Astrocyte of the spinal cord (primary cell): ENCODE measurements at regions not wholly inside any gene's neighbourhood (a gene's known extent, or its start where the extent isn't known, plus 50 kb on each side); places are given as distances from the start of the nearest gene placed in this dataset.
"Not testable (repeated sequence)": the region's sequence is repeated elsewhere in the genome, so short reads cannot be mapped to it uniquely, and the experiment has no call there.

Experiments
- DNase-seq: peaks from one replicate; pipeline ENCODE4 v3.0.0; 2011; ENCODE audit warnings: low read depth, low spot score
- H3K4me3 ChIP-seq: 2 replicates; pipeline ENCODE4 v1.5.1; 2011; ENCODE audit warnings: low read depth, mild to moderate bottlenecking, low read length, moderate library complexity
- in situ Hi-C: cut with HindIII; loops from 2 replicates; pipeline ENCODE4 v1.10.0; 2017; ENCODE audit warnings: low sequenced_read_pairs
- TF ChIP-seq, protein P1 (sequence below): IDR thresholded peaks from 2 replicates; pipeline ENCODE4 v1.5.1; 2012; ENCODE audit warnings: low read depth, mild to moderate bottlenecking, low read length, inconsistent platforms

DNA sequence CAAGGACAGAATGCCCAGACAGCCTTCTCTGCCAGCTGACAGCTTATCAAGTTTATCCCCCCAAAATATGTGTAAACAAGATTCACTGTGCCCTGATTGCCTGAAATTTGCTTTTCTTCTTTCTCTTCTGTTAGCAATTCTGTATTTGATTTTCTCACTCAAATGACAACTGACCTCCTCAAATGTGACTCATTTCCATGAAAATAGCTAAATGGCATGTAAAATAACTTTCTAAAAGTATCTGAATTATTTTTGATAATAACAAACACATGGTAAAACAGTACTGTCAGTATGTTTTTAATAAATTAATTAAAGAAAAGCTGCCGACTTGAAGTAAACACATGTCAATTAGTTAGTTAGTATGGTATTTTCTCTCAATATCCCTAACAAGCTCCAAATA lies 202.3 kb upstream of the STAC start:
- no peak for DNase-seq
- TF ChIP-seq, protein P1, sequence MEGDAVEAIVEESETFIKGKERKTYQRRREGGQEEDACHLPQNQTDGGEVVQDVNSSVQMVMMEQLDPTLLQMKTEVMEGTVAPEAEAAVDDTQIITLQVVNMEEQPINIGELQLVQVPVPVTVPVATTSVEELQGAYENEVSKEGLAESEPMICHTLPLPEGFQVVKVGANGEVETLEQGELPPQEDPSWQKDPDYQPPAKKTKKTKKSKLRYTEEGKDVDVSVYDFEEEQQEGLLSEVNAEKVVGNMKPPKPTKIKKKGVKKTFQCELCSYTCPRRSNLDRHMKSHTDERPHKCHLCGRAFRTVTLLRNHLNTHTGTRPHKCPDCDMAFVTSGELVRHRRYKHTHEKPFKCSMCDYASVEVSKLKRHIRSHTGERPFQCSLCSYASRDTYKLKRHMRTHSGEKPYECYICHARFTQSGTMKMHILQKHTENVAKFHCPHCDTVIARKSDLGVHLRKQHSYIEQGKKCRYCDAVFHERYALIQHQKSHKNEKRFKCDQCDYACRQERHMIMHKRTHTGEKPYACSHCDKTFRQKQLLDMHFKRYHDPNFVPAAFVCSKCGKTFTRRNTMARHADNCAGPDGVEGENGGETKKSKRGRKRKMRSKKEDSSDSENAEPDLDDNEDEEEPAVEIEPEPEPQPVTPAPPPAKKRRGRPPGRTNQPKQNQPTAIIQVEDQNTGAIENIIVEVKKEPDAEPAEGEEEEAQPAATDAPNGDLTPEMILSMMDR, result no peak
- in situ Hi-C loops, result no loop called here
- no peak overlapping the region for H3K4me3 ChIP-seq

DNA sequence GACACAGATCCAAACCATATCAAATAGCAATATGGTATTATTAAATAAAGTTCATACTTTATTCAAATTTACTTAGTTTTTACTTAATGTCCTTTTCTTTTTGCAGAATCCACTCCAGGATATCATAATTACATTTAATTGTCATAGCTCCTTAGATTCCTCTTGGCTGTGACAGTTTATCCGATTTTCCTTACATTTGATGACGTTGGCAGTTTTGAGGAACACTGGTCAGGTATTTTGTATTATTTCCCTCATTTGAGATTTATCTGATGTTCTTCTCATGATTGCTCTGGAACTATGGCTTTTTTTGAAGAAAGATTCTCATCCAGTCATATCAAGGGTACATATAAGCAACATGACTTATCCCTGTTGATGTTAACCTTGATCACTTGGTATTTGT lies 198.3 kb upstream of the STAC start:
- H3K4me3 ChIP-seq, result no peak overlapping the region
- TF ChIP-seq, protein P1, result no peak
- DNase-seq, result no peak
- in situ Hi-C loops, result no loop called here

DNA sequence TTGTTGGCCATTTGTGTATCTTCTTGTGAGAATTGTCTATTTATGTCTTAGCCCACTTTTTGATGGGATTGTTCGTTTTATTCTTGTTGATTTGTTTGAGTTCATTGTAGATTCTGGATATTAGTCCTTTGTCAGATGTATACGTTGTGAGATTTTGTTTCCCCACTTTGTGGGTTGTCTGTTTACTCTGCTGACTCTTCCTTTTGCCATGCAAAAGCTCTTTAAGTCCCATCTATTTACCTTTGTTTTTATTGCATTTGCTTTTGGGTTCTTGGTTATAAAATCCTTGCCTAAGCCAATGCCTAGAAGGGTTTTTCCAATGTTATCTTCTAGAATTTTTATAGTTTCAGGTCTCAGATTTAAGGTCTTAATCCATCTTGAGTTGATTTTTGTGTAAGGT lies 193.1 kb upstream of the STAC start:
- DNase-seq, H3K4me3 ChIP-seq, in situ Hi-C loops: not testable (repeated sequence)

DNA sequence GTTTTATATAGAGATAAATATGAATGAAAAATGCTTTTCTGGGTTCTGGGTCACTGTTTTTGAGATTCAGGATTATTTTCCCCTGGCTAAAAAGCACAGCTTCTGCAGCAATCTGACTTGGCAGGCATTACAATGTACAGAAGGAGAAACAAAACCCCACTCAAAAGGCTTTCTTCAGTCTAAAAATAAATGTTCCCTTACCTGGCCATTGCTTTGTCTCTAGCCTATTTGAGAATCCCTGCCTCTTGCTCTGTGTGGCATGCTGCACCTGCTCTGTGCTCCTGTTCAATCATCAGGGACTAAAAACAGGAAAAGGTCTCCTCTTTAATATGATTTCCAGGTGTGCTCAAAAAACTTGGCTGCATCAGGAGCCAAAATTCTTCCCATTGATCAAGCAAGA lies 187.4 kb upstream of the STAC start:
- TF ChIP-seq, protein P1, result no peak
- no peak overlapping the region for H3K4me3 ChIP-seq
- DNase-seq, result no peak
- in situ Hi-C loops, result no loop called here

DNA sequence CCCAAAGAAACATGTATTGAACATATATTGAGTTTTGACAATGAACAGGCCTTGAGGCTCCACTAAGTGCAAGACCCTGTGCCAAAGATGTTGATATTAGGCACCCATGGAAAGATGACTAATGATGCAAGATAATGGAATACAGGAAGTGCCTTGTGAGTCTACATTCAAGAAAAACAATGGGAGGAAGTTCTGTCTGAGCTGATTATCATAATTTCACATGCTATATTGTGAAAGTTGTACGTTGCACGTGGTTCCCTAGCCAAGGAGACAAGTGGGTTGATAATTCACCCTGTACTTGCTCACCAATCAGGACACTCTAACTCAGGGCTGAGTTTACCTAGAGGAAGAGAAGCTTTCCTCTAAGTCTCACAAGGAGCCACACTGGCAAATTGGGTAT lies 186.9 kb upstream of the STAC start:
- in situ Hi-C loops, result no loop called here
- H3K4me3 ChIP-seq, result no peak overlapping the region
- TF ChIP-seq, protein P1, result no peak
- no peak for DNase-seq

DNA sequence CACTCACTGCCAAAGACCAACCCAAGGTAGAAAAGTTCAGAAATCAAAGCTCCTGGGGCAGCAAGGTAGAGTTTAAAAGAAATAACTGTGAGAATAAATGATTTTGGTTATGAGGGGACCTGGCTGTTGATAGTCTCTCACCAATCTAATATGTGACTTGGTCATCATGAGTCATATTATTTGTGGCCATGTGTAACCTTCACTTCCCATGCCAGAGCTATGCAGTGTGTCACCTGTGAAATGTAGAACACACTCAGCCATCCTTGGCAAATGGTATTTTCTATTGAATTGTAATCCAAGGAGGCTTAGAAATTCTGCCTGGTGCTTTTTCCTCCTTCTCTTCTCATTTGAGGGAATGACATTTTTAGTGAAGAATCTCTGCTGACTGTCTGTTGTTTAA lies 184.2 kb upstream of the STAC start:
- TF ChIP-seq, protein P1, result no peak
- no peak for DNase-seq
- no peak overlapping the region for H3K4me3 ChIP-seq
- in situ Hi-C loops, result no loop called here

DNA sequence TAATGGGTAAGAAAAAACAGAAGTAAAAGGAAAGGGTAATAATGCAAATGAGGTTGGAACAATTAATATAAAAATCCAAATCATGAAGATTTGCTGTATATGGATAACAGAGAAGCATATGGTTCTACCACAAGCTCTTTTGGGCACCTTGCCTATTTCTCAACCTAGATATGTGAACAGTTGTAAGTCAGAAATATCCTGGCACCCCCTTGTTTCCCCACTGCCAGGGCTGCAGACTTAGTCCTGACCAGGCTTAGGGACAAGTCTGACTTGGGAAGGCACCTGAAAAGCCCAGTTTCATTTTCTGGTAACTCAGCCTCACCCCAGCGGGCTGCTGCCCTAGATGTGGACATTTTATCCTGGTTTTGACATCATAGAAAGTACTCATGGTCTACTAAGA lies 183.2 kb upstream of the STAC start:
- TF ChIP-seq, protein P1, result no peak
- no peak overlapping the region for H3K4me3 ChIP-seq
- in situ Hi-C loops, result no loop called here
- no peak for DNase-seq
